GM12875 (cell line): ENCODE measurements at regions not wholly inside any gene's neighbourhood (a gene's known extent, or its start where the extent isn't known, plus 50 kb on each side); places are given as distances from the start of the nearest gene placed in this dataset.
"Not testable (repeated sequence)": the region's sequence is repeated elsewhere in the genome, so short reads cannot be mapped to it uniquely, and the experiment has no call there.

ENCODE experiments used
- H3K4me3 ChIP-seq: one replicate; pipeline ENCODE4 v1.5.1; 2011; ENCODE audit warnings: low read depth, low read length, control low read depth
- TF ChIP-seq, protein P1 (sequence below): IDR thresholded peaks from 2 replicates; pipeline ENCODE4 v1.5.1; 2011; ENCODE audit warnings: low read depth, mild to moderate bottlenecking, control low read depth, inconsistent platforms, low read length, moderate library complexity, borderline replicate concordance; ENCODE audit not compliant: insufficient read depth

DNA sequence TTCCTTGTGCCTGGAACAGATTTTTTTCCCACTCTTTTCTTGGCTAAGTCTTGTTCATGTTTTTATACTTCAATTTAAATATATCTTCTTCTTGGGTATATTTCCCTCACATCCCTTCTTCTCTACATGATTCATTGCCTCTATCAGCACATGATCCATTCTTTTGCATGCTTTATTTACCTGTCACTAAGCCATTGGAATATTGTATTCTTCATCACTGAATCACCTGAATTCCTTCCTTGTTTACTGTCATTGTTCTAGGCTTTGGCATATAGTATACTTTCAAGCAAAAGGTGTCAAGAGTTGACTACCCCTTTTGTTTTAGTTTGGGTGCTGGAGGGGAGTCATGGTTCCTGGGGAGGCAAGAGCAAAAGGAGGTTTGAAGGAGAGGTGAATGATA, 464.5 kb upstream of the LRRC7 start:
- H3K4me3 ChIP-seq, result no peak overlapping the region
- TF ChIP-seq, protein P1, sequence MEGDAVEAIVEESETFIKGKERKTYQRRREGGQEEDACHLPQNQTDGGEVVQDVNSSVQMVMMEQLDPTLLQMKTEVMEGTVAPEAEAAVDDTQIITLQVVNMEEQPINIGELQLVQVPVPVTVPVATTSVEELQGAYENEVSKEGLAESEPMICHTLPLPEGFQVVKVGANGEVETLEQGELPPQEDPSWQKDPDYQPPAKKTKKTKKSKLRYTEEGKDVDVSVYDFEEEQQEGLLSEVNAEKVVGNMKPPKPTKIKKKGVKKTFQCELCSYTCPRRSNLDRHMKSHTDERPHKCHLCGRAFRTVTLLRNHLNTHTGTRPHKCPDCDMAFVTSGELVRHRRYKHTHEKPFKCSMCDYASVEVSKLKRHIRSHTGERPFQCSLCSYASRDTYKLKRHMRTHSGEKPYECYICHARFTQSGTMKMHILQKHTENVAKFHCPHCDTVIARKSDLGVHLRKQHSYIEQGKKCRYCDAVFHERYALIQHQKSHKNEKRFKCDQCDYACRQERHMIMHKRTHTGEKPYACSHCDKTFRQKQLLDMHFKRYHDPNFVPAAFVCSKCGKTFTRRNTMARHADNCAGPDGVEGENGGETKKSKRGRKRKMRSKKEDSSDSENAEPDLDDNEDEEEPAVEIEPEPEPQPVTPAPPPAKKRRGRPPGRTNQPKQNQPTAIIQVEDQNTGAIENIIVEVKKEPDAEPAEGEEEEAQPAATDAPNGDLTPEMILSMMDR, result no peak

DNA sequence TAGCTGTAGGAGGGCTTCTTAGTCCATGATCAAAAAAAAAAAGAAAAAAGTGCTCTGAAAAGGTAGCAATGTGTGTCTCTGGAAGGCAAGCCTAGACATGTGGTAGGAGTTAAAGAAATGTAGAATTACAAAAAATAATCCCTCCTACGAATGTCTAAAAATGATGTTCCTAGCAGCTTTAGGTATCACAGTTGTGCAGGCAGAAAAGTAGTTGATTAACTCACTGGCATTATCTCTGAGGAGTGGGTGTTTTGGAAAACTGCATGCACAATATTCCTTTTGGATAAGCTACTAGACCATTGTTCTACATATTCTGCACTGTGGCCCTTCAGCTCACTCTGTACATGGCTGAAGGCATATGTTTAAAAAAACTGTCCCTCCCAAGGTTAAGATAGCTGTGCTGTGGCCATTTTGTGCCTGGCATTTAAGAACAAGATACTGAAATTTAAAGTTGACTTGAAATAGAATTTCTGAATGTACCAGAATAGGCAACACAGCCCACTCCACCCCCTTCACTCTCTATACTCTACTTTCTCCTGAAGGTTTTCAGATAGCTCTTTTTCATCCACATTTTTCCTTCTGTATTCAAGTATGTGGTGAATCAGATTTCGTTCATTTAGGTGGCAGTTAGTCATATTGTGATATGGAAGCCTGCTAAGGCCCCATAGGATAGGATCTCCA, 463.9 kb upstream of the LRRC7 start:
- TF ChIP-seq, protein P1, result no peak
- H3K4me3 ChIP-seq, result no peak overlapping the region

DNA sequence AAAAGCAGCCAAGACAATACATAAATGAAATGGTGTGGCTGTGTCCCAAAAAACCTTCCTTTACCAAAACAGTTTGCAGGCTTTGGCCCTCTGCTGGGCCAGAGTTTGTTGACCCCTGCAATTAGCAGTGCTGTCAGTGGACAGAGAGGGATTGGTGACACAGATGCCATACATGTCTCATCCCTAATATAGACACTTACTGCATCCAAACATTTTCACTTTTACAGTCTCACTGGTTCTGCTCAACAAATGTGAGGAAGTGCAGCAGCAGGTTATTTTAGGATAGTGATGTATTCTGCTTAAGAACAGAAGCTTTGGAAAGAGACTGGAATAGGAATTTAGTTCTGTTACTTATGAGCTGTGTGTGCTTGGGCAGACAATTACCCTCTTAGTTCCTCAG, 462.8 kb upstream of the LRRC7 start:
- H3K4me3 ChIP-seq, result no peak overlapping the region
- TF ChIP-seq, protein P1, result no peak

DNA sequence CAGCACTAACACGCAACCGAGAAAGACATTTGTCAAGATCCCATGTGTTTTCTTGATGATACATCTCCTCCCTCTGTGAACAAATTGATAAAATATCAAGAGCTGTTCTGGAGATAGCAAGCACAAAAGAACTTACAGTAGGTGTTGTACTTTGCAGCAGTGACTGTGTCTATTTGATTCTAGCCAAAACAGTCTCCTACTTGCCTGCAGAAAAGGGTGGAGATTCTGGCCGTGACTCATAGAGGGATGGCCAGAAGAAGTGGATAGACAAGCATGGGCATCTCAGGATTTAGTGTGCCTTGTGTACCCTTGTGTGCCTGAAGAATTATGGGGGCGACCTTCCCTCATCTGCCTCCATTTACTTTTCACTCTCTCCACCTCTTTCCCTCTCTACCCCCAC, 458.4 kb upstream of the LRRC7 start:
- H3K4me3 ChIP-seq, result no peak overlapping the region
- TF ChIP-seq, protein P1, result no peak

DNA sequence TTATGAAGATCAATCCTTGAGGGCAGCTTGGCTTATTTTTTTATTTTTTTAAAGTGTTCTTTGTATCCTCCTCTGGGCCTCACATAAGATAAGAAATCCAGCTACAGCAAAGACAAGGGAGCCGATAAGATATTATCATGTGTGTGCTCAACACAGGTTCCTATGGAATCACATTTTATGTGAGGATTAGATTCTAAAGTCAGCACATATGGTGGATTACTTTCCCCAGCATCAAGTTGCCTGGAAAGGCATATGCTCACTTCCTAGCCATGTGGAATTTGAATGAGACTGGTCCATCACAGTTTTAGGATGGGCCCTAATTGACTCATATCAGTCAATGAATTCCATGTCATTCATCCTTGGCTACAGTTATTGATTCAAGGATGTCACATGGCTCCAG, 456.9 kb upstream of the LRRC7 start:
- TF ChIP-seq, protein P1, result no peak
- no peak overlapping the region for H3K4me3 ChIP-seq

DNA sequence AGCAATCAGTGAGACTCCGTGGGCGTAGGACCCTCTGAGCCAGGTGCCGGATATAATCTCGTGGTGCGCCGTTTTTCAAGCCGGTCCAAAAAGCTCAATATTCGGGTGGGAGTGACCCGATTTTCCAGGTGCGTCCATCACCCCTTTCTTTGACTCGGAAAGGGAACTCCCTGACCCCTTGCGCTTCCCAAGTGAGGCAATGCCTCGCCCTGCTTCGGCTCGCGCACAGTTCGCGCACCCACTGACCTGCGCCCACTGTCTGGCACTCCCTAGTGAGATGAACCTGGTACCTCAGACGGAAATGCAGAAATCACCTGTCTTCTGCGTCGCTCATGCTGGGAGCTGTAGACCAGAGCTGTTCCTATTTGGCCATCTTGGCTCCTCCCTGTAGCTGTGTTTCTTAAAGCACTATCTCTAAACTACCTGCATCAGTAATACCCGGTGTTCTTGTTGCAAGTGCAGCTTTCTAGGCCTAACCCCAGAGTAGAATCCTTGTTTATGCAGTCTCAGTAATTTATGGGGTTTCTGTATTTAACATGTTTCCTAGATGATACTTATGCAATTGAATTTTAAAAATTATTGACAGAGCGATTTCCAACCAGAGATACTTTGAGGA, 447.5 kb upstream of the LRRC7 start:
- not testable (repeated sequence) for H3K4me3 ChIP-seq

DNA sequence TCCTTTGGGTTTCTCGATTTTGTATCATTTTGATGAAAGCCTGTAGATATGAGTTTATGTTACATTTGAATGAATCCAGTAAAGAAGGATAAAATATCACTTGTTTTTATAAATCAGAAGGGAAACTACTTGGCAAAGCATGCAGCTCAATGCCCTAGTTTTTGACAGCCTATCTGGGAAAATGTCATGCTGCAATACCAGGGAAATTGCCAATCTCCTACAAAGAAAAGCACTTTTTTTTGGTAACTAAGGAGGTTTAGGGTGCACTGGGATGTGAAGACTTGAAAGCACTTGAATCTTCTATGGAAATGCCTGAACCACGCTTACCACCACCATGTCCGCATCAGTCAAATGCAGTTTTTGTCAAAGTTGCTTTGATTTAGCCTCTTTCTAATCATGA, 446.9 kb upstream of the LRRC7 start:
- TF ChIP-seq, protein P1, result no peak
- no peak overlapping the region for H3K4me3 ChIP-seq

DNA sequence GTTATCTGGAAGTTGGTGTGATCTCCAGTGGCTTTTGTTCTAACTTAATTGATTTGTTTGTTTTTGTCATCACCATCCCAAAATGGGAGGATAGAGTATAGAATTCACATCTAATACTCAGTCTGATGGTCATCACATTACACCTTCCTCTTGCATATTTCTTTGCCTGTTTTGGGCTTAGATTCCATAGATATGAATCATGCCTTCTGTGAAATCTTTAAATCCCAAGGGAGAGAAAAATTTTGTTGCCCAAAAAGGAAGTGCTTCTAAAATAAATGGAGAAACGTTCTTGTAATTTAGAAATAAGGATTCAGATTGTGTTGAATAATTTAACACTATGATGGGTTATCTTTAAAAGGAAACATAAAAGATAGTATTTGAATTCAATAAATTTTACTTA, 446.0 kb upstream of the LRRC7 start:
- TF ChIP-seq, protein P1, result no peak
- H3K4me3 ChIP-seq, result no peak overlapping the region
